H1 (cell line): ENCODE measurements at regions not wholly inside any gene's neighbourhood (a gene's known extent, or its start where the extent isn't known, plus 50 kb on each side); places are given as distances from the start of the nearest gene placed in this dataset.

Source experiments
- CTCF ChIA-PET: fragments of 300-600 bp; sonication (Branson Sonifier 250); formaldehyde crosslinking; loops from one replicate; lab custom pipeline; 2021; ENCODE audit not compliant: partially characterized antibody; lab: Charles Lee
- POLR2A ChIA-PET: fragments of 300-600 bp; sonication (Branson Sonifier 250); formaldehyde crosslinking; loops from one replicate; lab custom pipeline; 2021; ENCODE audit warnings: inconsistent platforms; ENCODE audit not compliant: partially characterized antibody; lab: Charles Lee
- DNase-seq, 2 experiments: peaks; one replicate each; pipeline versions ENCODE4 v3.0.0 to v3.0.0-alpha.2; 2010 to 2022; ENCODE audit warnings: low spot score in 2 of 2, low read depth in 1 of 2, mixed read lengths in 1 of 2
- FAIRE-seq: peaks from 2 replicates; lab custom pipeline; 2011; peaks lifted over from hg19 to GRCh38; lab: Jason Lieb, UNC
- H2AFZ ChIP-seq: 2 replicates; pipeline ENCODE4 v1.8.1; 2012; ENCODE audit warnings: low read length, inconsistent platforms
- H2AK5ac ChIP-seq: 2 replicates; pipeline ENCODE4 v1.6.1; 2013; ENCODE audit warnings: low read depth, low read length
- H2BK120ac ChIP-seq: replicated peaks from 2 replicates; pipeline ENCODE3; 2013; ENCODE audit warnings: low read depth, low read length, inconsistent platforms
- H2BK12ac ChIP-seq: 2 replicates; pipeline ENCODE4 v1.6.1; 2013; ENCODE audit warnings: low read depth, low read length
- H2BK15ac ChIP-seq: 2 replicates; pipeline ENCODE4 v1.6.1; 2013; ENCODE audit warnings: low read length
- H2BK20ac ChIP-seq: 2 replicates; pipeline ENCODE4 v1.6.1; 2013; ENCODE audit warnings: low read length
- H2BK5ac ChIP-seq: 2 replicates; pipeline ENCODE4 v1.6.1; 2013; ENCODE audit warnings: low read depth, low read length
- H3K14ac ChIP-seq: 2 replicates; pipeline ENCODE4 v1.6.1; 2013; ENCODE audit warnings: inconsistent platforms; ENCODE audit not compliant: insufficient read length
- H3K18ac ChIP-seq: 2 replicates; pipeline ENCODE4 v1.6.1; 2013; ENCODE audit warnings: low read length; ENCODE audit errors: extremely low read depth
- H3K23ac ChIP-seq: 2 replicates; pipeline ENCODE4 v1.6.1; 2013; ENCODE audit warnings: inconsistent platforms; ENCODE audit not compliant: insufficient read length
- H3K23me2 ChIP-seq: 2 replicates; pipeline ENCODE4 v1.6.1; 2013; ENCODE audit warnings: low read depth, low read length
- H3K27ac ChIP-seq: 2 replicates; pipeline ENCODE4 v1.6.1; 2011; ENCODE audit warnings: low read depth, low read length, inconsistent platforms
- H3K27me3 ChIP-seq, 4 experiments: replicated peaks in 1 of 4; 1 replicate in 1 of 4; 2 replicates in 3 of 4; pipeline versions ENCODE4 v1.6.1 to v1.8.1; 2011 to 2013; ENCODE audit warnings: low read length in 3 of 4, mild to moderate bottlenecking in 3 of 4, inconsistent platforms in 2 of 4, mixed read lengths in 2 of 4, moderate library complexity in 1 of 4; ENCODE audit not compliant: control insufficient read depth in 3 of 4, insufficient read depth in 3 of 4; ENCODE audit errors: extremely low read depth in 1 of 4
- H3K36me3 ChIP-seq, 4 experiments: 2 replicates each; pipeline versions ENCODE4 v1.6.1 to v1.8.1; 2011 to 2013; ENCODE audit warnings: mild to moderate bottlenecking in 4 of 4, low read length in 3 of 4, moderate library complexity in 2 of 4, control low read depth in 1 of 4, inconsistent platforms in 1 of 4; ENCODE audit not compliant: insufficient read depth in 4 of 4, control insufficient read depth in 2 of 4
- H3K4ac ChIP-seq: replicated peaks from 2 replicates; pipeline ENCODE3; 2013; ENCODE audit warnings: low read length, low read depth, mixed read lengths, inconsistent platforms; ENCODE audit not compliant: insufficient read length
- H3K4me1 ChIP-seq, 4 experiments: replicated peaks in 1 of 4; 1 replicate in 1 of 4; 2 replicates in 3 of 4; pipeline versions ENCODE4 v1.6.1 to v1.8.1; 2011 to 2013; ENCODE audit warnings: low read length in 3 of 4, inconsistent platforms in 2 of 4, mixed read lengths in 1 of 4; ENCODE audit not compliant: insufficient read depth in 4 of 4, control insufficient read depth in 3 of 4
- H3K4me2 ChIP-seq, 2 experiments: 2 replicates each; pipeline versions ENCODE4 v1.6.1 to v1.8.1; 2011 to 2013; ENCODE audit warnings: low read depth in 2 of 2, low read length in 2 of 2, control low read depth in 1 of 2, inconsistent platforms in 1 of 2, mild to moderate bottlenecking in 1 of 2; ENCODE audit not compliant: insufficient read depth in 1 of 2
- H3K4me3 ChIP-seq, 4 experiments: fragments of 200-600, 300-600 bp in 1 of 4; sonication (generic), shearing (Covaris generic), sonication (Bioruptor Twin) in 1 of 4; 2 replicates each; pipeline versions ENCODE4 v1.5.1 to v1.8.1; 2011 to 2016; ENCODE audit warnings: low read length in 4 of 4, low read depth in 3 of 4, control low read depth in 2 of 4, inconsistent platforms in 2 of 4, mild to moderate bottlenecking in 2 of 4, mixed read lengths in 1 of 4, moderate library complexity in 1 of 4; ENCODE audit not compliant: insufficient read depth in 2 of 4; ENCODE audit errors: extremely low read depth in 1 of 4
- H3K56ac ChIP-seq: replicated peaks from 2 replicates; pipeline ENCODE3; 2013; ENCODE audit warnings: low read depth, mild to moderate bottlenecking, mixed read lengths, low read length, inconsistent platforms; ENCODE audit not compliant: insufficient read length
- H3K79me1 ChIP-seq: 2 replicates; pipeline ENCODE4 v1.6.1; 2013; ENCODE audit warnings: low read depth, low read length, control low read depth
- H3K79me2 ChIP-seq, 2 experiments: 2 replicates each; pipeline versions ENCODE4 v1.6.1 to v1.8.1; 2012 to 2013; ENCODE audit warnings: low read length in 2 of 2, mild to moderate bottlenecking in 2 of 2, inconsistent platforms in 1 of 2; ENCODE audit not compliant: insufficient read depth in 2 of 2, control insufficient read depth in 1 of 2
- H3K9ac ChIP-seq, 4 experiments: replicated peaks in 1 of 4; 1 replicate in 1 of 4; 2 replicates in 3 of 4; pipeline versions ENCODE4 v1.6.1 to v1.8.1; 2011 to 2013; ENCODE audit warnings: low read depth in 3 of 4, low read length in 3 of 4, control low read depth in 2 of 4, mild to moderate bottlenecking in 2 of 4, moderate library complexity in 2 of 4, inconsistent platforms in 1 of 4; ENCODE audit errors: extremely low read depth in 1 of 4
- H3K9me3 ChIP-seq, 2 experiments: 2 replicates each; pipeline versions ENCODE4 v1.6.1 to v1.8.1; 2012 to 2013; ENCODE audit warnings: mild to moderate bottlenecking in 2 of 2, moderate library complexity in 2 of 2, control low read depth in 1 of 2, inconsistent platforms in 1 of 2, low read depth in 1 of 2, low read length in 1 of 2, mixed read lengths in 1 of 2; ENCODE audit not compliant: insufficient read depth in 2 of 2
- H4K20me1 ChIP-seq, 2 experiments: replicated peaks in 1 of 2; 2 replicates each; pipeline versions ENCODE3 to v1.8.1; 2011 to 2013; ENCODE audit warnings: inconsistent platforms in 2 of 2, low read length in 2 of 2, mild to moderate bottlenecking in 1 of 2; ENCODE audit not compliant: insufficient read depth in 2 of 2, control insufficient read depth in 1 of 2
- H4K5ac ChIP-seq: 2 replicates; pipeline ENCODE4 v1.6.1; 2013; ENCODE audit warnings: low read length, low read depth, mixed read lengths, inconsistent platforms; ENCODE audit not compliant: insufficient read length
- H4K8ac ChIP-seq: 2 replicates; pipeline ENCODE4 v1.8.0; 2013; ENCODE audit warnings: mild to moderate bottlenecking, moderate library complexity, low read length, inconsistent platforms; ENCODE audit not compliant: insufficient read depth; ENCODE audit errors: extremely low read depth
- H4K91ac ChIP-seq: replicated peaks from 2 replicates; pipeline ENCODE3; 2013; ENCODE audit warnings: low read length, mixed read lengths, inconsistent platforms; ENCODE audit not compliant: insufficient read length
- CEBPB ChIP-seq: IDR thresholded peaks from 2 replicates; pipeline ENCODE4 v1.6.1; 2012; ENCODE audit warnings: low read depth, low read length
- CHD1 ChIP-seq: IDR thresholded peaks from 2 replicates; pipeline ENCODE4 v1.6.1; 2012; ENCODE audit warnings: low read depth, low read length, improper control_type of control experiment
- CHD2 ChIP-seq: IDR thresholded peaks from 2 replicates; pipeline ENCODE4 v1.6.1; 2012; ENCODE audit warnings: low read length, improper control_type of control experiment
- CTCF ChIP-seq, 3 experiments: IDR thresholded peaks; 1 replicate in 2 of 3; 2 replicates in 1 of 3; pipeline versions ENCODE4 v1.5.1 to v1.6.1; 2011; ENCODE audit warnings: low read length in 3 of 3, mild to moderate bottlenecking in 3 of 3, inconsistent platforms in 2 of 3, low read depth in 1 of 3, moderate library complexity in 1 of 3; ENCODE audit not compliant: insufficient read depth in 1 of 3; ENCODE audit errors: control extremely low read depth in 1 of 3
- GTF2F1 ChIP-seq: IDR thresholded peaks from 2 replicates; pipeline ENCODE4 v1.6.1; 2012; ENCODE audit warnings: low read depth, low read length, improper control_type of control experiment, borderline replicate concordance
- JUND ChIP-seq: IDR thresholded peaks from 2 replicates; pipeline ENCODE4 v1.6.1; 2011; ENCODE audit warnings: mild to moderate bottlenecking, improper control_type of control experiment, low read length
- KDM1A ChIP-seq: fragments of 200-600, 300-600 bp; sonication (generic); IDR thresholded peaks from 2 replicates; pipeline ENCODE4 v1.7.1; 2016; ENCODE audit warnings: mild to moderate bottlenecking, low read length, borderline replicate concordance
- KDM4A ChIP-seq: IDR thresholded peaks from one replicate; pipeline ENCODE4 v1.7.1; 2012; ENCODE audit warnings: low read depth, mild to moderate bottlenecking, moderate library complexity, low read length, inconsistent platforms; ENCODE audit not compliant: severe bottlenecking
- NANOG ChIP-seq: IDR thresholded peaks from 2 replicates; pipeline ENCODE4 v1.6.1; 2011; ENCODE audit warnings: low read length, low read depth, mild to moderate bottlenecking, inconsistent platforms; ENCODE audit not compliant: insufficient read depth, poor library complexity, severe bottlenecking
- NRF1 ChIP-seq: IDR thresholded peaks from 2 replicates; pipeline ENCODE4 v1.6.1; 2011; ENCODE audit warnings: mild to moderate bottlenecking, low read depth, low read length, improper control_type of control experiment
- POLR2A ChIP-seq, 2 experiments: IDR thresholded peaks; 1 replicate in 1 of 2; 2 replicates in 1 of 2; pipeline ENCODE4 v1.6.1; 2011; ENCODE audit warnings: low read depth in 2 of 2, low read length in 2 of 2, mild to moderate bottlenecking in 2 of 2; ENCODE audit errors: control extremely low read depth in 1 of 2
- SIRT6 ChIP-seq: IDR thresholded peaks from one replicate; pipeline ENCODE4 v1.7.1; 2012; ENCODE audit warnings: low read length, inconsistent platforms
- SP1 ChIP-seq: IDR thresholded peaks from 2 replicates; pipeline ENCODE4 v1.6.1; 2011; ENCODE audit warnings: low read depth, low read length
- TCF12 ChIP-seq: IDR thresholded peaks from 2 replicates; pipeline ENCODE4 v1.6.1; 2011; ENCODE audit warnings: low read depth, mild to moderate bottlenecking, low read length
- YY1 ChIP-seq: IDR thresholded peaks from 2 replicates; pipeline ENCODE4 v1.6.1; 2011; ENCODE audit warnings: low read depth, mild to moderate bottlenecking, low read length
- WGBS, 2 experiments: shearing (Covaris generic) in 1 of 2; methylation state at CpG; one replicate each; pipeline versions ENCODE4 v1.1.6 to v1.1.7; 2013 to 2015; ENCODE audit warnings: low lambda C conversion rate in 2 of 2, mixed read lengths in 2 of 2, inconsistent platforms in 1 of 2, low coverage in 1 of 2, missing lambda C conversion rate in 1 of 2; ENCODE audit not compliant: insufficient replicate concordance in 2 of 2, insufficient coverage in 1 of 2, insufficient read length in 1 of 2; ENCODE audit errors: extremely low coverage in 1 of 2, missing lambda C conversion rate in 1 of 2; 5-methylcytosine and 5-hydroxymethylcytosine counted together

- POLR2A ChIA-PET, result no interaction called here
Measured at GRCh38 chrX:42495139-42495538, 282.8 kb downstream of the PPP1R2C start.

More at GRCh38 chrX:42495139-42495538, 282.8 kb downstream of the PPP1R2C start:
- Histone ChIP-seq H3K36me3 (no peaks in the 10 kb centered on the region), H3K4me2 (no peak overlapping the region), H3K56ac (no peak overlapping the region), H3K23ac (no peak overlapping the region), H4K91ac (no peak overlapping the region), H2BK20ac (no peak overlapping the region), H2AK5ac (no peak overlapping the region), H2BK5ac (no peak overlapping the region), H3K23me2 (no peaks in the 10 kb centered on the region), H2AFZ (no peak overlapping the region), H3K27ac (no peak overlapping the region), H3K79me2 (no peaks in the 10 kb centered on the region), H3K27me3 (no peaks in the 10 kb centered on the region), H3K14ac (no peak overlapping the region)
- no peak for TF ChIP-seq SP1
- no peak for TF ChIP-seq NRF1
- no peak for TF ChIP-seq CTCF (IDR thresholded peaks at IDR 0.05; ENCODE audit: control extremely low read depth in 1 of 3, insufficient read depth in 1 of 3, low read depth in 1 of 3, low read length in 3 of 3)
- no peak for TF ChIP-seq CHD2
- no peak for TF ChIP-seq CHD1
- TF ChIP-seq CEBPB, result no peak
- TF ChIP-seq YY1, result no peak
- TF ChIP-seq GTF2F1, result no peak
- TF ChIP-seq KDM4A, result no peak
- no peak for TF ChIP-seq JUND
- TF ChIP-seq KDM1A, result no peak
- TF ChIP-seq SIRT6, result no peak
- no peak for TF ChIP-seq POLR2A (IDR thresholded peaks at IDR 0.05; ENCODE audit: control extremely low read depth in 1 of 2, low read depth in 2 of 2, low read length in 2 of 2)
- TF ChIP-seq NANOG, result no peak
- no peak for TF ChIP-seq TCF12
- TF ChIP-seq, all 59 proteins: peak for 0
- Histone ChIP-seq H3K18ac (no peak overlapping the region), H2BK120ac (no peak overlapping the region), H3K4me3 (no peak overlapping the region), H3K9me3 (no peaks in the 10 kb centered on the region), H3K4ac (no peak overlapping the region), H4K20me1 (no peaks in the 10 kb centered on the region), H2BK12ac (no peak overlapping the region), H3K9ac (no peak overlapping the region), H3K79me1 (no peaks in the 10 kb centered on the region), H4K8ac (no peak overlapping the region), H2BK15ac (no peak overlapping the region), H4K5ac (no peak overlapping the region), H3K4me1 (no peaks in the 10 kb centered on the region)
- DNase-seq (no peak), FAIRE-seq (no peak)
- CTCF ChIA-PET, result no interaction called here
- WGBS, 2 experiments, result 94% methylated on average over 6 of the region's 7 CpGs; no CpG with 5 or more reads in 1 of the 2 experiments
